ENCODE measurements at regions not wholly inside any gene's neighbourhood (a gene's known extent, or its start where the extent isn't known, plus 50 kb on each side); places are given as distances from the start of the nearest gene placed in this dataset.

DNA sequence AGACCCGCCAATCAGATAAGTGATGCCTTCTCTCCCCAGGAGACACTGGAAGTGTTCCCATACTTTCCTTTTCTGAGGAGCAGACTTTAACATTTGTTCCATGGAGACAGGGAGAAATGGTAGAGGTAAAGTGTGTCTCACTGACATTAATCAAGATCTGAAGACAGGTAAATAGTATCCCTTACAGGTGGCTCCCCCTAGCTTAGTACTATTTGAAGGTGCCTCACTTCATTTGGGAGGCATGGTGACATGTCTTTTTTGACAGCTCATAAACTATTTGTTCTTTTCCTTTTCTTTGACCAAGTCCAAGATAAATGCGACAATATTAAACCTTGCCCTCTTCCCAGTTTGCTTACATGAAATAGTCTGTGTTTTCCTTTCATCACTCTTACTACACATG lies 485.6 kb upstream of the IL12A start:
- TF ChIP-seq, protein P1, sequence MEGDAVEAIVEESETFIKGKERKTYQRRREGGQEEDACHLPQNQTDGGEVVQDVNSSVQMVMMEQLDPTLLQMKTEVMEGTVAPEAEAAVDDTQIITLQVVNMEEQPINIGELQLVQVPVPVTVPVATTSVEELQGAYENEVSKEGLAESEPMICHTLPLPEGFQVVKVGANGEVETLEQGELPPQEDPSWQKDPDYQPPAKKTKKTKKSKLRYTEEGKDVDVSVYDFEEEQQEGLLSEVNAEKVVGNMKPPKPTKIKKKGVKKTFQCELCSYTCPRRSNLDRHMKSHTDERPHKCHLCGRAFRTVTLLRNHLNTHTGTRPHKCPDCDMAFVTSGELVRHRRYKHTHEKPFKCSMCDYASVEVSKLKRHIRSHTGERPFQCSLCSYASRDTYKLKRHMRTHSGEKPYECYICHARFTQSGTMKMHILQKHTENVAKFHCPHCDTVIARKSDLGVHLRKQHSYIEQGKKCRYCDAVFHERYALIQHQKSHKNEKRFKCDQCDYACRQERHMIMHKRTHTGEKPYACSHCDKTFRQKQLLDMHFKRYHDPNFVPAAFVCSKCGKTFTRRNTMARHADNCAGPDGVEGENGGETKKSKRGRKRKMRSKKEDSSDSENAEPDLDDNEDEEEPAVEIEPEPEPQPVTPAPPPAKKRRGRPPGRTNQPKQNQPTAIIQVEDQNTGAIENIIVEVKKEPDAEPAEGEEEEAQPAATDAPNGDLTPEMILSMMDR (IDR thresholded peaks at IDR 0.05), result no peak
- no peak for TF ChIP-seq POLR2A (IDR thresholded peaks at IDR 0.05)
